CD1c-positive myeloid dendritic cell (primary cell): ENCODE measurements at regions not wholly inside any gene's neighbourhood (a gene's known extent, or its start where the extent isn't known, plus 50 kb on each side); places are given as distances from the start of the nearest gene placed in this dataset.
"Not testable (repeated sequence)": the region's sequence is repeated elsewhere in the genome, so short reads cannot be mapped to it uniquely, and the experiment has no call there.

Experiments
- DNase-seq: peaks from one replicate; pipeline ENCODE4 v3.0.0-alpha.2; 2016; ENCODE audit errors: extremely low spot score

DNA sequence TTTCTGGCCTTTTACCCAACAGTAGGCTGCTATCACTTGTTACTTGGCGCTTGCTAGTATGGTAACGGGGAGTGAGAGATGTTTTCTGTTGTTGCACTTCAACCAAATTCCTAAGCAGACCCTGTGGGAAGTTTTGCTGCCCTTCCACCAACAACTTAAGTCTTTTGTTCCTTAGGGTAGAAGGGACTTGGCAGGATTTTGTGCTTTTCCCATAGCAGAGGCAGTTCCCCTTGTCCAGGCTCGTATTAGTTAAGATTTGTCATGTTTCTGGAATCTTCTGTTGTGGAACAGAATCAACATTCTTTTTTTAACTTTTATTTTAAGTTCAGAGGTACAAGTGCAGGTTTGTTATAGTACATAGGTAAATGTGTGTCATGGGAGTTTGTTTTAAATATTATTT is 73.2 kb upstream of the SGIP1 start:
- no peak for DNase-seq

DNA sequence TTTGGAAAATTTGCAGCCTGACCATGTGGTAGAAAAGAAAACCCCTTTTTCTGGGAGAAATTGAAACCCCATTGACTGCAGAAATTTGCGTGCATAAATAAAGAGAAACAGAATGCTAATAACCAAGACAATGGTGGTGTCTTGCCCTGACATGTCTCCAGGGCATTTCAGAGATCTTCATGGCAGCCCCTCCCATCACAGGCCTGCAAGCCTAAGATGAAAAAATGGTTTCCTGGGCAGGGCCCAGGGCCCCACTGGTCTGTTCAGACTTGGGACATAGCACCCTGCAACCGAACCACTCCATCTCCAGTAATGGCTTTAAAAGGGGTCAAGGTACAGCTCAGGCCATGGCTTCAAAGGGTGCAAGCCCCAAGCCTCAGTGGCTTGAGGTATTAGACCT is 71.6 kb upstream of the SGIP1 start:
- DNase-seq, result no peak

DNA sequence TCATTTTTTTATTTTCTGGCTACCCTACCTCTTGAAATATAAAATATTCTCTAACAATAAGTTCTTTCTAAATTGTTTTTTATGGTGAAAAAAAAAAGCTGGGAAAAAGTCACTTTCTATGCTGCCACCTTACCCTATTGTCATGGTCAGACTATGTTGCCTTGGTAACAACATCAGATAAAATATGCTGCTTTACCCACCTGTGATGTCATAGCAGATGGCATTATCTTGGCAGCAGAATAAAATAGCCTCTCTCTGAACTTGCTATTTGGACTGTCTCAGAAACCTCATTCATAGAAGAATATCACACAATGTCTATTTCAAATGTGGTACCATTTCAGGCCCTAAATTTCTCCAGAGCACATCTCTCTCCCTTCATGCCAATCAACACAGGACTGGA is 69.6 kb upstream of the SGIP1 start:
- no peak for DNase-seq

DNA sequence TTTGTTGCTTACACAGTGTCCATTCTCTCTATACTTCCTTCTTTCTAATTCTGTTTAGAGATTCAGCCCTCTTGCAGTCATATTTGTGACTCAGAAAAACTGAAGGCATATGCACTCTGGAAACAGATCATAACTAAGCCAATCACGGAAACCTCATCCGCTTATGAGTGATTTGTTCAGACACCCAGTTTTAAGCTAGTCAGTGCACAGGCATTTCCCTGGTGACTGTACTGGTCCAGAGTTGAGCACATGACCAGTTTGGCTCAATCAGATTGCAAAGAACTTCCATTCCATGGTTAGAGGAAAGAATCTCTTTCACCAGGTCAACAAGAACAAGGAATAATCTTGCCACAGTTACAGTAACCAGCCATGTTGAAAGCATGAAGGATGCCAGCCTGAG is 69.2 kb upstream of the SGIP1 start:
- DNase-seq, result no peak

DNA sequence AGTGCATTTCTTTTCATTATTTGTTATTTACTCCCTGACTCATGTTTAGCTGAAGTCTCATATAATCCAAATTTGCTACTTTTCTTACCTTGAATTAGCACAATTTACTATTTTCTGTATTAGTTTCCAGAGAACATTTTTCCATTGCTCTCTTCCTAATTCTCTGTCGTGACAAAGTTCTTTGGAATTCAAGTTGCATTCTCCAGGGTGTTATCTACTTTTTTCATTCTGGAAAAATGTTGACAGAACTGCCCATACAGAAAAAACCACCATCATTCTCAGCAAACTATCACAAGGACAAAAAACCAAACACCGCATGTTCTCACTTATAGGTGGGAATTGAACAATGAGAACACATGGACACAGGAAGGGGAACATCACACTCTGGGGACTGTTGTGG is 67.3 kb upstream of the SGIP1 start:
- not testable (repeated sequence) for DNase-seq

DNA sequence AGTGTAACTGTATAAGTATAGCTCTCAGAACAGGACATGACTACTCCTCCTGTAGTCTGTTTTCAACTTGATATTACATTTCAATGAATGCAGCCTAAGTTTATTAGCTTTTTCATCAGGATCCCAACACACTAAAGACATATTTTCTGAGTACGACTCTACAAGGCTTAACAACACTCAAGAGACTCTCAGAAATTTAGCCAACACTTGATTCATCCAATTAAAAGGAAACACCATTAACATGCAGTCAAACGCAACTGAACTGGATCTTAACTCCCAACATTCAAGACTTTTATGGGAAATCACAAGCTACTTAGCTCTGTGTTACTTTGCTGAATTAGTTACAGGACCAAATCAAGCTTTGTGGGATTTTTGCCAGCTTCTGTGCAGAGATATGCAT is 65.2 kb upstream of the SGIP1 start:
- no peak for DNase-seq

DNA sequence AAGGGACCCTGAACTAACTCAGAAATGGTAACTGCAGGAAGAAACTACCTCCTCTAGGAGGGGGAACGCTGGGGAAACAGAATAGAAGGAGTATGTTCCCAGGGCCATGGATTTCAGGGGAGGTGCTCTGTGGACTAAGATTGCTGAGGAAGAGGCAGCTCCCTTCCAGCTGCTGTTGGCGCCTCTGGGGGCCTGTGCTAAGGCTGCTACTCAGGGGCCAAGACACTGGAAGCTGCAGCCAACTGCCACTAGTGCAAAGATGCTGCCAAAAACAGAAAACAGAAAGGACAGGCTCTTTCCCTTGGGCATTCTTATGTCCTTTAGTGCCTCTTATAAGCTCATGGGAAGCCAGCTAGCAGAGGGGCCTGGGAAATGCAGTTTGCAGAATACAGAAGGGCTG is 58.0 kb upstream of the SGIP1 start:
- no peak for DNase-seq

DNA sequence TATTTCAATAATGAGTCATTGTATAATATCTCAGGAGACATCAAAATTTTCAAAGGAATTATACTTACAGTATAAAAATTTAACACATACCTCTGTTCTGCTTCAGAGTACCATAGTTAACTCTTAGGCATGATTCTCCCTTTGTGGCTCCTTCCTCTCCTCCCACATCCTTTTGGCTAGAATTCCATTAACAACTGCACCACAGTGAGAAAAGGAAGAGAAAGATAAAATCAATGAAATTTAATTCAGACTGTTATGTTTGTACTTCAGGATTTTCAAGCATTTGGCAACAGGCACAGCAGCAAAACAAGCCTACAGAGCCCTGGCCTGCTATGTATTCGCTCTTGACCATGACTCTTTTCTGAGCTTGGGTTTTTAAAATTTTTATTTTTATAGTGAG is 57.2 kb upstream of the SGIP1 start:
- DNase-seq, result no peak

DNA sequence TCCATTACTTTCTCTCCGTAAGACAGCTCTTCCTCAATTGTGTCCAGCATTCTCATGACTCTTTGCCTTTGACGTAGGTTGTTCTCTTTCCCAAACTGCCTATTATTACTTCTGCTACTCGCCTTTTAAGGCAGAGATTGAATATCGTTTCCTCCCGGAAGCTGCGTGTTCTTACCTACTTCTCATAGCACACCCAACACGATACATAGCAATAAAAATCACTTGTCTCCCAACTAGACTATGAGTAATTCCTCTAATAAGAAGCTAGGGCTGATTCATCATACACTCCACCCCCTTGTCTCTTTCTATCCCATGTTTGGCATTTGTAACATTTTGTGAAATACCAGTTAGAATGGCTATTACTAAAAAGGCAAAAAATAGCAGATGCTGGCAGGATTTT is 55.8 kb upstream of the SGIP1 start:
- DNase-seq, result no peak

DNA sequence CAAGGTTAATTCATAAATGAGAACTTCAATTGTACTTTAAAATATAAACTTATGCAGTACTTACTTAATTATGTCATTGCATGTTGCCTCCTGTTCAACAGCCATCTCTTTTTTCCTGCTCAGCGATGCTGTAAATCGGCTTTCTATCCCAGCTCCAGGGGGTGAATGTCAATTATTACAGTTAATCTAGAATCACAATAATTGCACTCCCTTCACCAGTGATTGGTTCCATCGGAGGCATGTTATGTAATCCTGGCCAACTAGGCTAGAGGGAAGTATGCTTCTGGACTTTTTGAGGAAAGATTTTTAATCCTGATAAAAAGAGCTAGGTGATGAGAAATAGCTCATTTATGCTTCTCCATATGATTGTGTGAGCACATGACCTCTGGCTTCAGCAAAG is 53.8 kb upstream of the SGIP1 start:
- no peak for DNase-seq

DNA sequence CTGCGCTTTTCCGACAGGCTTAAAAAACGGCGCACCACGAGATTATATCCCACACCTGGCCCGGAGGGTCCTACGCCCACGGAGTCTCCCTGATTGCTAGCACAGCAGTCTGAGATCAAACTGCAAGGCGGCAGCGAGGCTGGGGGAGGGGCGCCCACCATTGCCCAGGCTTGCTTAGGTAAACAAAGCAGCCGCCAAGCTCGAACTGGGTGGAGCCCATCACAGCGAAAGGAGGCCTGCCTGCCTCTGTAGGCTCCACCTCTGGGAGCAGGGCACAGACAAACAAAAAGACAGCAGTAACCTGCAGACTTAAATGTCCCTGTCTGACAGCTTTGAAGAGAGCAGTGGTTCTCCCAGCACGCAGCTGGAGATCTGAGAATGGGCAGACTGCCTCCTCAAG is 52.7 kb upstream of the SGIP1 start:
- not testable (repeated sequence) for DNase-seq
